GM20000 (cell line): ENCODE measurements at regions not wholly inside any gene's neighbourhood (a gene's known extent, or its start where the extent isn't known, plus 50 kb on each side); places are given as distances from the start of the nearest gene placed in this dataset.
"Not testable (repeated sequence)": the region's sequence is repeated elsewhere in the genome, so short reads cannot be mapped to it uniquely, and the experiment has no call there.

Source experiments
- DNase-seq: peaks from one replicate; pipeline ENCODE4 v3.0.0; 2012; ENCODE audit warnings: low spot score
- TF ChIP-seq, protein P1 (sequence below): IDR thresholded peaks from 2 replicates; pipeline ENCODE4 v1.5.1; 2012; ENCODE audit warnings: mild to moderate bottlenecking, control low read depth; ENCODE audit errors: extremely low read depth, missing control alignments

DNA sequence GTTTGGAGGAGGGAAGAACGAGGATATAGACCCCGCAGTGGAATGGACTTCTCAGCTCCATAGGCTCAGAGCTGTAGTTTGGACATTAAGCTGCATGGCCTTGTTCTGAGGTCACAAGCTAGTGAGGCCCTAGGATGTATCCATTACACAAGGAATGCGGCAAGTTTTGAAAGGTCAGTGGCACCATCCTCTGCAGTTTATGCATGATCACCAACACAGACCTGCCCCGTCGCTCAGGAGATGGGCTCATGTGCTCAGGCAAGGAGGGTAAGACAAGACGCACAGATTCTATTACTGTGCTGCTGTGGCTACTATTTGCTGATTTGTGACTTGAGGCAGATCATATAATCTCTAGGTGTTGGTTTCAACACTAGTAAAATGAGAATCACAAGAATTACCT lies 110.9 kb downstream of the FAM161A start:
- TF ChIP-seq, protein P1, sequence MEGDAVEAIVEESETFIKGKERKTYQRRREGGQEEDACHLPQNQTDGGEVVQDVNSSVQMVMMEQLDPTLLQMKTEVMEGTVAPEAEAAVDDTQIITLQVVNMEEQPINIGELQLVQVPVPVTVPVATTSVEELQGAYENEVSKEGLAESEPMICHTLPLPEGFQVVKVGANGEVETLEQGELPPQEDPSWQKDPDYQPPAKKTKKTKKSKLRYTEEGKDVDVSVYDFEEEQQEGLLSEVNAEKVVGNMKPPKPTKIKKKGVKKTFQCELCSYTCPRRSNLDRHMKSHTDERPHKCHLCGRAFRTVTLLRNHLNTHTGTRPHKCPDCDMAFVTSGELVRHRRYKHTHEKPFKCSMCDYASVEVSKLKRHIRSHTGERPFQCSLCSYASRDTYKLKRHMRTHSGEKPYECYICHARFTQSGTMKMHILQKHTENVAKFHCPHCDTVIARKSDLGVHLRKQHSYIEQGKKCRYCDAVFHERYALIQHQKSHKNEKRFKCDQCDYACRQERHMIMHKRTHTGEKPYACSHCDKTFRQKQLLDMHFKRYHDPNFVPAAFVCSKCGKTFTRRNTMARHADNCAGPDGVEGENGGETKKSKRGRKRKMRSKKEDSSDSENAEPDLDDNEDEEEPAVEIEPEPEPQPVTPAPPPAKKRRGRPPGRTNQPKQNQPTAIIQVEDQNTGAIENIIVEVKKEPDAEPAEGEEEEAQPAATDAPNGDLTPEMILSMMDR = no peak
- DNase-seq = no peak

DNA sequence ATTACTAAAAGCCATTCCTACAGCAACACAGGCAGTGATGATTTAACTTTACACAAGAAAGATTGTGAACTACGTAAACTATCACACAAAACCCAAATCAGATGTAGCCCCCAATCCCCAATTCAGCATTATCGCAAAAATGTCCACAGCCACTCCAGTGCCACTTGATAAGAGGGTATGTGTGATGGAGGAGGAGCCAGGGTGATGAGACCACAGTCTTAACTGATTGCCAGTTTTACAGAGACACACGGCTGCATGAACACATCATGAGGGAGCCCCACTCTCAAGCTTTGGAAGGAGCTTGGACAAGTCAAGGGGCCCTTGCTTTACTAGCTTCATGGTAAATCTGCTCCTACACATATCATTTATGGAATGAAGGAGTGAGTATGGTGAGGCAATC lies 116.0 kb downstream of the FAM161A start:
- TF ChIP-seq, protein P1 = no peak
- no peak for DNase-seq

DNA sequence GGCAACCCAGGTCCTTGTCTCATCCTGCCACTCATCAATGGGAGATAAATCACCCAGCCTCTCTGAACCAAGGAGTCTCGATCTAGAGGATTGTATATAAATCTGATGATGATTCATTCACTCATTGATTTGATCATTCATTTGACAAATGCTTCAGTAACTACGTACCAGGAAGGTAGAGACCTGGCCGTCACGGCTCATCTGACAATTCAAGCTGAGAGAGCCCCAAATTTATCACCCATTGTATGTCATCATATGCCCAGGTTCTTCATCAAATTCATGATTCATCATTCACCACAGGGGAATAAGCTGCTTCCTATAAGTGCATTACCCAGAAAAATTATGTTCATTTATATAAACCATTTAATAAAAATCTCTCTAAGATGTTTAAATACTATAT lies 116.9 kb downstream of the FAM161A start:
- TF ChIP-seq, protein P1 = no peak
- no peak for DNase-seq

DNA sequence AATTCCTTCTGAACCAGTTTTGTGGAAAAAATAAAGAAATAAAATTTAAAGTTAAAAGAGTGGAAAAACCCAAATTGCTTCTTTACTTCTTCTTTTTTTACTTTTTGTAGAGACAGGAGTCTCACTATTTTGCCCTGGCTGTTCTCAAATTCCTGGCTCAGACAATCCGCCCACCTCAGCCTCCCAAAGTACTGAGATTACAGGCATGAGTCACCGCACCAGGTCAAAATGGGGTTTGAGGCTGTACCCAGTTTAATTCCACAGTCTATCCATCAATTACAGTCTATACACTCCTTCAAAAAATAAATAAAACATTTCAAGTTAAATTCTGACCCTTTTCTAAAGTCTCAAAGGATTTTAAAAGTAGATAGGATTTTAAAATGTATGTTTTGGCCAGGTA lies 120.3 kb downstream of the FAM161A start:
- TF ChIP-seq, protein P1 = no peak
- DNase-seq = no peak

DNA sequence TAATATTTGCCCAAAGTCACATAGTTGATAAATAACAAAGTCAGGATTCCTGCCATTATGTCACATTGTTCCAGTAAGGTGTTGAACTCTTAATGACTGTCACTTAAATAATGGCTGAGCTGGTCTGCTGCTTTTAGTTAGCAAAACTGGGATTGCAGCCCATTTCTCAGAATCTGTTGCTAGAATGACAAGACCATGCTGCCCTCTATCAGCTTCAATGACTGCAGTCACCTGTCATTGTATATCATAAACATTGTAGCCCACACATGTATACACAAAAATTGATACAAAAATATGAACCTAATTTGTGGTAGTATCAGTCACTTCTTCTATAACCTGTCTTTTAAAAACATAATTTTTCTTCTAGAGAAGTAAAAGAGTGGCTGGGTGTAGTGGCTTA lies 121.1 kb downstream of the FAM161A start:
- TF ChIP-seq, protein P1 = no peak
- DNase-seq = no peak

DNA sequence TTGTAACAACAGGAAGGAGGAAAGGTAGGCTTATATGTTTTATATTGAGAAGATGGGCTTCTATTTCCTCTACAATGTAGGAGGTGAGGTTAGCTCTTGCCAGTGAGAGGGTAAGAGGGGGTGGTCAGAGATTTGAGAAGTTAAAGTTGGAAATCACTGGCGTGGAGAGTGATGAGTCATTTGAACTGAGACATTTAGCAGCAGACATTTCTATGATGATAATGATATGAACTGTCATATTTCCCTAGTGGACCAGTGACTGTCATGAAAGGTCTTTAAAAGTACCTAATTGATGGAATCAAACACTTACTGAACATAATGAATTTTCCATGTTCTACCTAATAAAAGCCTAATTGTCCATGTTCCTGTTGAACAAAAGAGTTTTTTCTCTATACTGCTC lies 126.1 kb downstream of the FAM161A start:
- no peak for DNase-seq
- TF ChIP-seq, protein P1 = no peak

DNA sequence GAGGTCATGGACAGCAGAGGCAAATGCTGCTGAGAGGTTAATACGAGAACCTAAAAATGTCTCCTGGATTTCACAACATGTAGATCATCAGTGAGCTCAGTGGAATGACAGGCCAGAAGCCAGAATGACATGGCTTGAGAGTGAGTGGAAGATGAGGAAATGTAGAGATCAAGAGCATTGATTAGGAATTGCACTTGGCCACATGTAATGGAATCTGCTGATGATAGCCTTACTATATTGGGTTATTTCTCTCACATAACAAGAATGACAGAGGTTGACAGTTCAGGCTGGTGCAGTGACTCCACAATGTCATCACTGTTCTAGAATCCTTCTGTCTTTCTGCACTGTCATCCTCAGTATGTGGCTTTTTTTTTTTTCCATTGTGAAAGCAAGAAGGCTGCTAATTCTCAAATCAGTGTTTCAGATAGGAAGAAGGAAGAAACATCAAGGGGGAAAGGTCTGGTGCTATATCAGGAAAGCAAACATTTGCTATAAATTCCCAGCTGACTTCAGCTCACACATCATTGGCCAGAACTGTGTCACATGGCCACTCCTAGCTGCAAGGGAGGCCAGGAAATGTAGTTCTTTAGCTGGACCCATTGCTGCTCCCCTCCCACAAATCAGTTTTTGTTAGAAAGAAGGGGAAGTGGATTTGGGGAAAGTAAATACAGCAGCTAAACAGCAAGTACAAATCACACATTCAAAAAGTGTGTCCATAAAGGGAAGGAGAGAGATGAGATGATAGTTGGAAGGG lies 127.2 kb downstream of the FAM161A start:
- no peak for DNase-seq
- TF ChIP-seq, protein P1 = no peak

DNA sequence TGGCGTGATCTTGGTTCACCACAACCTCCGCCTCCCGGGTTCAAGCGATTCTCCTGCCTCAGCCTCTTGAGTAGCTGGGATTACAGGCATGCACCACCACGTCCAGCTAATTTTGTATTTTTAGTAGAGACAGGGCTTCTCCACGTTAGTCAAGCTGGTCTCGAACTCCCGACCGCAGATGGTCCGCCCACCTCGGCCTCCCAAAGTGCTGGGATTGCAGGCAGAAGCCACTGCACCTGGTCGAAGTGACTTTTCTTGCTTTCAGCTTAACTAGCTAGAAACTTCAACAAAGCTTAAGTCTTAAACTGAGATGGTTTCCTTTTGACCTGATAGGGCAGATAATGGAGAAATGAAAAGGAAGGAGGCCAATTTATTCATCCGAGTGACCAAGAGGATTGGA lies 130.5 kb downstream of the FAM161A start:
- not testable (repeated sequence) for DNase-seq
